ENCODE measurements at regions not wholly inside any gene's neighbourhood (a gene's known extent, or its start where the extent isn't known, plus 50 kb on each side); places are given as distances from the start of the nearest gene placed in this dataset.

DNA sequence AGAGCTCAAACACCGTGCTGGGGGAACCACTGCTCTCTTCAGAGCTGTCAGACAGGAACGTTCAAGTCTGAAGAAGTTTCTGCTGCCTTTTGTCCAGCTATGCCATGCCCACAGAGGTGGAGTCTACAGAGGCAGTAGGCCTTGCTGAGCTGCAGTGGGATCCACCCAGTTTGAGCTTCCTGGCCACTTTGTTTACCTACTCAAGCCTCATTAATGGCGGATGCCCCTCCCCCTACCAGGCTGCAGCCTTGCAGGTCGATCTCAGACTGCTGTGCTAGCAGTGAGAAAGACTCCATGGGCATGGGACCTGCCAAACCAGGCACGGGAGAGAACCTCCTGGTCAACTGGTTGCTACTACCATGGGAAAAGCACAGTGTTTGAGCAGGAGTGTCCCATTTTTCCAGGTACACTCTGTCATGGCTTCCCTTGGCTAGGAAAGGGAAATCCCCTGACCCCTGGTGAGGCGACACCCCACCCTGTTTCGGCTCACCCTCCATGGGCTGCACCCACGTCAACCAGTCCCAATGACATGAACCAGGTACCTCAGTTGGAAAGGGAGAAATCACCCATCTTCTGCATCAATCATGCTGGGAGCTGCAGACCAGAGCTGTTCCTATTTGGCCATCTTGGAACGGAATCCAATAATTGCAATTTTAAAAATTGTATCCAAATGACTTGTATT lies 246.9 kb upstream of the ADAMTS16 start:
- Histone ChIP-seq H4K20me1 (ENCODE audit: insufficient read depth) (no peaks in the 10 kb centered on the region), H3K27ac (no peak overlapping the region), H3K4me2 (no peak overlapping the region), H3K36me3 (ENCODE audit: insufficient read depth) (no peaks in the 10 kb centered on the region), H3K27me3 (ENCODE audit: insufficient read depth, low read depth) (no peaks in the 10 kb centered on the region), H3K9ac (no peak overlapping the region), H3K4me3 (IDR thresholded peaks at IDR 0.05; ENCODE audit: insufficient read depth, low read depth, low read length) (no peak overlapping the region), H3K4me1 (ENCODE audit: low read depth, poor library complexity, severe bottlenecking) (no peaks in the 10 kb centered on the region), H2AFZ (ENCODE audit: low read depth) (no peak overlapping the region), H3K79me2 (ENCODE audit: insufficient read depth, low read depth) (no peaks in the 10 kb centered on the region)
- TF ChIP-seq, protein P1, sequence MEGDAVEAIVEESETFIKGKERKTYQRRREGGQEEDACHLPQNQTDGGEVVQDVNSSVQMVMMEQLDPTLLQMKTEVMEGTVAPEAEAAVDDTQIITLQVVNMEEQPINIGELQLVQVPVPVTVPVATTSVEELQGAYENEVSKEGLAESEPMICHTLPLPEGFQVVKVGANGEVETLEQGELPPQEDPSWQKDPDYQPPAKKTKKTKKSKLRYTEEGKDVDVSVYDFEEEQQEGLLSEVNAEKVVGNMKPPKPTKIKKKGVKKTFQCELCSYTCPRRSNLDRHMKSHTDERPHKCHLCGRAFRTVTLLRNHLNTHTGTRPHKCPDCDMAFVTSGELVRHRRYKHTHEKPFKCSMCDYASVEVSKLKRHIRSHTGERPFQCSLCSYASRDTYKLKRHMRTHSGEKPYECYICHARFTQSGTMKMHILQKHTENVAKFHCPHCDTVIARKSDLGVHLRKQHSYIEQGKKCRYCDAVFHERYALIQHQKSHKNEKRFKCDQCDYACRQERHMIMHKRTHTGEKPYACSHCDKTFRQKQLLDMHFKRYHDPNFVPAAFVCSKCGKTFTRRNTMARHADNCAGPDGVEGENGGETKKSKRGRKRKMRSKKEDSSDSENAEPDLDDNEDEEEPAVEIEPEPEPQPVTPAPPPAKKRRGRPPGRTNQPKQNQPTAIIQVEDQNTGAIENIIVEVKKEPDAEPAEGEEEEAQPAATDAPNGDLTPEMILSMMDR (conservative IDR thresholded peaks at IDR 0.05; ENCODE audit: low read depth, low read length) = no peak

DNA sequence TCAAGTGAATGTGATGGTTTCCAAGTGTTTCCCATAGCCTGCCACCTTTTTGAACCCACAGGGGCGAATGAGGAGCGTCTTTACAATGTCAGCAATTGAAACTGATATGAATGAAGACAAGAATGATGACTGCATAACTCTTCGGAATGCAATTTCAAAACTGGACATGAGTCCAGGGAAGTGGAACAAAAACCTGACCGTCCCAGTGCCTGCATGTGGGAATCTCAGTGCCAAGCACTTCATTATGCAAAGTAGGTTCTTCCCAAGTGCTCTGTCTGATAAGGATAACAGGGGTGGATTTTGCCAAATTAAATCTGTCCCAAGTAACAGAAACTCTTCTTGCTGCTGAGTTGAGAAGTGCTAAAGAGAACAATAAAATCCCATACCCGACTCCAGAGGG lies 243.8 kb upstream of the ADAMTS16 start:
- Histone ChIP-seq H3K36me3 (ENCODE audit: insufficient read depth) (no peaks in the 10 kb centered on the region), H3K27ac (no peak overlapping the region), H3K79me2 (ENCODE audit: insufficient read depth, low read depth) (no peaks in the 10 kb centered on the region), H3K9ac (no peak overlapping the region), H3K4me3 (IDR thresholded peaks at IDR 0.05; ENCODE audit: insufficient read depth, low read depth, low read length) (no peak overlapping the region), H3K27me3 (ENCODE audit: insufficient read depth, low read depth) (no peaks in the 10 kb centered on the region), H3K4me1 (ENCODE audit: low read depth, poor library complexity, severe bottlenecking) (no peaks in the 10 kb centered on the region), H4K20me1 (ENCODE audit: insufficient read depth) (no peaks in the 10 kb centered on the region), H2AFZ (ENCODE audit: low read depth) (no peak overlapping the region), H3K4me2 (no peak overlapping the region)
- TF ChIP-seq, protein P1 (conservative IDR thresholded peaks at IDR 0.05; ENCODE audit: low read depth, low read length) = no peak

- no peaks in the 10 kb centered on the region for H3K4me1 ChIP-seq (ENCODE audit: low read depth, poor library complexity, severe bottlenecking)
- no peak overlapping the region for H3K4me2 ChIP-seq
- TF ChIP-seq, protein P1 (conservative IDR thresholded peaks at IDR 0.05; ENCODE audit: low read depth, low read length) = no peak
- no peaks in the 10 kb centered on the region for H3K79me2 ChIP-seq (ENCODE audit: insufficient read depth, low read depth)
- no peaks in the 10 kb centered on the region for H3K36me3 ChIP-seq (ENCODE audit: insufficient read depth)
- H3K9ac ChIP-seq = no peak overlapping the region
- no peak overlapping the region for H2AFZ ChIP-seq (ENCODE audit: low read depth)
- no peak overlapping the region for H3K4me3 ChIP-seq (IDR thresholded peaks at IDR 0.05; ENCODE audit: insufficient read depth, low read depth, low read length)
- no peaks in the 10 kb centered on the region for H3K27me3 ChIP-seq (ENCODE audit: insufficient read depth, low read depth)
- H3K27ac ChIP-seq = no peak overlapping the region
- H4K20me1 ChIP-seq (ENCODE audit: insufficient read depth) = no peaks in the 10 kb centered on the region
Measured at GRCh38 chr5:4901305-4901811, 238.8 kb upstream of the ADAMTS16 start.

DNA sequence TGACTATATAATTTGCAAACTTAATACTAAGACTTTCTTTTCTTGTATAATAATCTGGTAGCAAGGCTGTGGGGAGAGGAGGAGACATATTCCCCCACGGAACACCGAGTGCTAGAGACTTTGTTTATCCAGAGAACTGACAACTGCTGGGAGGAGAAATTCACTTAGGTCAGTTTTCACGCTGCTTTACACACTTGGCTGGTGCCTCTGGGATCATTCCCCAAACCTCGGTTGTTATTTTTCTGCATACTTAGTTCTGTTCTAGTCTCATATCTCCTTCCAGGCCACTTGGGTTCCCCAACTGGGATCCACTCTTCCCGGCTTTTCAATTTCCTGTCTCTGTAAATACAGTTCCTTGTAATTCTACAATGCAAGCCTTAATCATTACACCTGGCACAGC lies 238.2 kb upstream of the ADAMTS16 start:
- TF ChIP-seq, protein P1 (conservative IDR thresholded peaks at IDR 0.05; ENCODE audit: low read depth, low read length) = no peak
- no peak overlapping the region for H3K27ac ChIP-seq
- H2AFZ ChIP-seq (ENCODE audit: low read depth) = no peak overlapping the region
- H4K20me1 ChIP-seq (ENCODE audit: insufficient read depth) = no peaks in the 10 kb centered on the region
- H3K79me2 ChIP-seq (ENCODE audit: insufficient read depth, low read depth) = no peaks in the 10 kb centered on the region
- H3K36me3 ChIP-seq (ENCODE audit: insufficient read depth) = no peaks in the 10 kb centered on the region
- no peak overlapping the region for H3K4me2 ChIP-seq
- no peak overlapping the region for H3K9ac ChIP-seq
- H3K4me1 ChIP-seq (ENCODE audit: low read depth, poor library complexity, severe bottlenecking) = no peaks in the 10 kb centered on the region
- no peaks in the 10 kb centered on the region for H3K27me3 ChIP-seq (ENCODE audit: insufficient read depth, low read depth)
- no peak overlapping the region for H3K4me3 ChIP-seq (IDR thresholded peaks at IDR 0.05; ENCODE audit: insufficient read depth, low read depth, low read length)
